ENCODE measurements at regions not wholly inside any gene's neighbourhood (a gene's known extent, or its start where the extent isn't known, plus 50 kb on each side); places are given as distances from the start of the nearest gene placed in this dataset.

- H3K79me2 ChIP-seq (ENCODE audit: insufficient read depth), result no peaks in the 10 kb centered on the region
- POLR2A ChIA-PET, result no interaction called here
- no peak overlapping the region for H2AFZ ChIP-seq (ENCODE audit: low read depth)
- no peak overlapping the region for H3K9ac ChIP-seq
- CTCF ChIA-PET, result interaction anchor here (0.9 to 2.0 kb wide), 2 partner anchors 13 to 52 kb away, joined by 3 to 7 read pairs; no protein-coding TSS in a partner anchor
- H3K4me3 ChIP-seq (ENCODE audit: low read depth in 2 of 2, low read length in 1 of 2), result no peak overlapping the region
- no peaks in the 10 kb centered on the region for H3K36me3 ChIP-seq (replicated peaks in 1 of 2; ENCODE audit: control insufficient read depth in 1 of 2, insufficient read depth in 2 of 2, low read length in 1 of 2)
- H3K27me3 ChIP-seq (ENCODE audit: insufficient read depth), result no peaks in the 10 kb centered on the region
- no peaks in the 10 kb centered on the region for H3F3A ChIP-seq (replicated peaks; ENCODE audit: insufficient read depth)
- H3K9me3 ChIP-seq, result no peaks in the 10 kb centered on the region; the same call in 1 of the 2 replicates
- H4K20me1 ChIP-seq (ENCODE audit: insufficient read depth), result no peaks in the 10 kb centered on the region
- H3K4me1 ChIP-seq (ENCODE audit: control insufficient read depth in 1 of 2, insufficient read depth in 2 of 2, low read depth in 1 of 2, low read length in 1 of 2), result no peaks in the 10 kb centered on the region; a peak in 1 of 4 replicates
- no peak for DNase-seq
- H3K27ac ChIP-seq (ENCODE audit: low read depth in 2 of 2, low read length in 1 of 2), result no peak overlapping the region
- H3K9me2 ChIP-seq, result no peaks in the 10 kb centered on the region
- TF ChIP-seq RXRA (IDR thresholded peaks at IDR 0.05; ENCODE audit: borderline replicate concordance, low read depth), result no peak
- TF ChIP-seq TAF1 (IDR thresholded peaks at IDR 0.05; ENCODE audit: borderline replicate concordance, low read depth, low read length), result no peak
- no peak for TF ChIP-seq EP300 (IDR thresholded peaks at IDR 0.05; ENCODE audit: borderline replicate concordance in 1 of 2, low read depth in 1 of 2, low read length in 1 of 2)
- 15% methylated on average over 2 of the region's 2 CpGs for WGBS (ENCODE audit: low lambda C conversion rate)
- H3K4me2 ChIP-seq, result no peak overlapping the region
Measured at GRCh38 chr10:118128675-118129074, 81.9 kb upstream of the RAB11FIP2 start.

GRCh38 chr10:118118716-118119115 lies 72.0 kb upstream of the RAB11FIP2 start:
- no peaks in the 10 kb centered on the region for H3K36me3 ChIP-seq (replicated peaks in 1 of 2; ENCODE audit: control insufficient read depth in 1 of 2, insufficient read depth in 2 of 2, low read length in 1 of 2)
- H3K4me2 ChIP-seq, result no peak overlapping the region
- H3F3A ChIP-seq (replicated peaks; ENCODE audit: insufficient read depth), result no peaks in the 10 kb centered on the region
- H2AFZ ChIP-seq (ENCODE audit: low read depth), result no peak overlapping the region
- no peaks in the 10 kb centered on the region for H3K79me2 ChIP-seq (ENCODE audit: insufficient read depth)
- H3K9me2 ChIP-seq, result no peaks in the 10 kb centered on the region
- TF ChIP-seq ELF1 (IDR thresholded peaks at IDR 0.05) (no peak), EP300 (IDR thresholded peaks at IDR 0.05; ENCODE audit: borderline replicate concordance in 1 of 2, low read depth in 1 of 2, low read length in 1 of 2) (no peak), NFIC (IDR thresholded peaks at IDR 0.05; ENCODE audit: borderline replicate concordance) (no peak), RFX5 (IDR thresholded peaks at IDR 0.05; ENCODE audit: low read length) (no peak), SMC3 (IDR thresholded peaks at IDR 0.05; ENCODE audit: low read depth, low read length) (no peak), GABPA (IDR thresholded peaks at IDR 0.05; ENCODE audit: low read depth) (no peak), FOXM1 (IDR thresholded peaks at IDR 0.05; ENCODE audit: low read depth) (no peak), MEF2A (IDR thresholded peaks at IDR 0.05; ENCODE audit: borderline replicate concordance, low read depth) (no peak), SIN3A (IDR thresholded peaks at IDR 0.05; ENCODE audit: borderline replicate concordance, low read depth, low read length) (no peak), TEAD4 (IDR thresholded peaks at IDR 0.05; ENCODE audit: borderline replicate concordance, insufficient read depth) (no peak), GATA2 (CRISPR knock-in tag; IDR thresholded peaks at IDR 0.05) (no peak), FOXJ3 (CRISPR knock-in tag; IDR thresholded peaks at IDR 0.05) (no peak), FOSL2 (IDR thresholded peaks at IDR 0.05; ENCODE audit: borderline replicate concordance, low read depth) (no peak), TAF1 (IDR thresholded peaks at IDR 0.05; ENCODE audit: borderline replicate concordance, low read depth, low read length) (no peak)
- TF ChIP-seq, protein P1, sequence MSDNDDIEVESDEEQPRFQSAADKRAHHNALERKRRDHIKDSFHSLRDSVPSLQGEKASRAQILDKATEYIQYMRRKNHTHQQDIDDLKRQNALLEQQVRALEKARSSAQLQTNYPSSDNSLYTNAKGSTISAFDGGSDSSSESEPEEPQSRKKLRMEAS (IDR thresholded peaks at IDR 0.05; ENCODE audit: low read depth), result no peak
- TF ChIP-seq, protein P2, sequence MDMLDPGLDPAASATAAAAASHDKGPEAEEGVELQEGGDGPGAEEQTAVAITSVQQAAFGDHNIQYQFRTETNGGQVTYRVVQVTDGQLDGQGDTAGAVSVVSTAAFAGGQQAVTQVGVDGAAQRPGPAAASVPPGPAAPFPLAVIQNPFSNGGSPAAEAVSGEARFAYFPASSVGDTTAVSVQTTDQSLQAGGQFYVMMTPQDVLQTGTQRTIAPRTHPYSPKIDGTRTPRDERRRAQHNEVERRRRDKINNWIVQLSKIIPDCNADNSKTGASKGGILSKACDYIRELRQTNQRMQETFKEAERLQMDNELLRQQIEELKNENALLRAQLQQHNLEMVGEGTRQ (IDR thresholded peaks at IDR 0.05; ENCODE audit: borderline replicate concordance, low read depth, low read length), result no peak
- TF ChIP-seq, protein P3, sequence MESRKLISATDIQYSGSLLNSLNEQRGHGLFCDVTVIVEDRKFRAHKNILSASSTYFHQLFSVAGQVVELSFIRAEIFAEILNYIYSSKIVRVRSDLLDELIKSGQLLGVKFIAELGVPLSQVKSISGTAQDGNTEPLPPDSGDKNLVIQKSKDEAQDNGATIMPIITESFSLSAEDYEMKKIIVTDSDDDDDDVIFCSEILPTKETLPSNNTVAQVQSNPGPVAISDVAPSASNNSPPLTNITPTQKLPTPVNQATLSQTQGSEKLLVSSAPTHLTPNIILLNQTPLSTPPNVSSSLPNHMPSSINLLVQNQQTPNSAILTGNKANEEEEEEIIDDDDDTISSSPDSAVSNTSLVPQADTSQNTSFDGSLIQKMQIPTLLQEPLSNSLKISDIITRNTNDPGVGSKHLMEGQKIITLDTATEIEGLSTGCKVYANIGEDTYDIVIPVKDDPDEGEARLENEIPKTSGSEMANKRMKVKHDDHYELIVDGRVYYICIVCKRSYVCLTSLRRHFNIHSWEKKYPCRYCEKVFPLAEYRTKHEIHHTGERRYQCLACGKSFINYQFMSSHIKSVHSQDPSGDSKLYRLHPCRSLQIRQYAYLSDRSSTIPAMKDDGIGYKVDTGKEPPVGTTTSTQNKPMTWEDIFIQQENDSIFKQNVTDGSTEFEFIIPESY (IDR thresholded peaks at IDR 0.05; ENCODE audit: borderline replicate concordance, low read depth), result no peak
- TF ChIP-seq, protein P4, sequence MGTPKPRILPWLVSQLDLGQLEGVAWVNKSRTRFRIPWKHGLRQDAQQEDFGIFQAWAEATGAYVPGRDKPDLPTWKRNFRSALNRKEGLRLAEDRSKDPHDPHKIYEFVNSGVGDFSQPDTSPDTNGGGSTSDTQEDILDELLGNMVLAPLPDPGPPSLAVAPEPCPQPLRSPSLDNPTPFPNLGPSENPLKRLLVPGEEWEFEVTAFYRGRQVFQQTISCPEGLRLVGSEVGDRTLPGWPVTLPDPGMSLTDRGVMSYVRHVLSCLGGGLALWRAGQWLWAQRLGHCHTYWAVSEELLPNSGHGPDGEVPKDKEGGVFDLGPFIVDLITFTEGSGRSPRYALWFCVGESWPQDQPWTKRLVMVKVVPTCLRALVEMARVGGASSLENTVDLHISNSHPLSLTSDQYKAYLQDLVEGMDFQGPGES (IDR thresholded peaks at IDR 0.05; ENCODE audit: low read depth, low read length), result no peak
- peaks cover 0 to 8% of the 10 kb centered on the region in 2 experiments; a peak in 1 of 4 replicates for H3K4me1 ChIP-seq (ENCODE audit: control insufficient read depth in 1 of 2, insufficient read depth in 2 of 2, low read depth in 1 of 2, low read length in 1 of 2)
- no peaks in the 10 kb centered on the region for H3K9me3 ChIP-seq
- no peak overlapping the region for H3K9ac ChIP-seq
- H3K27ac ChIP-seq (ENCODE audit: low read depth in 2 of 2, low read length in 1 of 2), result no peak overlapping the region
- POLR2A ChIA-PET, result no interaction called here
- H4K20me1 ChIP-seq (ENCODE audit: insufficient read depth), result no peaks in the 10 kb centered on the region
- CTCF ChIA-PET, result interaction anchor here (1.2 kb wide), 1 partner anchor 9 kb away, joined by 3 read pairs; no protein-coding TSS in a partner anchor
- no peak overlapping the region for H3K4me3 ChIP-seq (ENCODE audit: low read depth in 2 of 2, low read length in 1 of 2)
- no peaks in the 10 kb centered on the region for H3K27me3 ChIP-seq (ENCODE audit: insufficient read depth)
- DNase-seq, result no peak

Data from SK-N-SH (cell line).